B cell (primary cell): ENCODE measurements at regions not wholly inside any gene's neighbourhood (a gene's known extent, or its start where the extent isn't known, plus 50 kb on each side); places are given as distances from the start of the nearest gene placed in this dataset.

Source experiments
- CTCF ChIP-seq: fragments of 200-600 bp; IDR thresholded peaks from one replicate; pipeline ENCODE4 v1.8.0; 2022; ENCODE audit warnings: antibody characterized with exemption, mild to moderate bottlenecking
- EZH2 ChIP-seq: IDR thresholded peaks from 2 replicates; pipeline ENCODE4 v1.6.1; 2012; ENCODE audit warnings: borderline replicate concordance, low read depth, mild to moderate bottlenecking, moderate library complexity, low read length; ENCODE audit not compliant: insufficient read depth, poor library complexity, severe bottlenecking

GRCh38 chr4:122978789-122979188 is 56.4 kb upstream of the NUDT6 start:
- TF ChIP-seq CTCF (no peak), EZH2 (no peak)
